ENCODE measurements at regions not wholly inside any gene's neighbourhood (a gene's known extent, or its start where the extent isn't known, plus 50 kb on each side); places are given as distances from the start of the nearest gene placed in this dataset.
"Not testable (repeated sequence)": the region's sequence is repeated elsewhere in the genome, so short reads cannot be mapped to it uniquely, and the experiment has no call there.

GRCh38 chr3:70716832-70717231 is 404.4 kb upstream of the MDFIC2 start:
- in situ Hi-C loops (cut with HindIII; ENCODE audit: low pct_unique_long_range_greater_than_20kb, low sequenced_read_pairs), result no loop called here
- DNase-seq (ENCODE audit: low read depth), result no peak

GRCh38 chr3:70712449-70713082 is 400.1 kb upstream of the MDFIC2 start:
- DNase-seq (ENCODE audit: low read depth), result no peak
- in situ Hi-C loops (cut with HindIII; ENCODE audit: low pct_unique_long_range_greater_than_20kb, low sequenced_read_pairs), result no loop called here

GRCh38 chr3:70703305-70704102 is 391.1 kb upstream of the MDFIC2 start:
- no peak for DNase-seq (ENCODE audit: low read depth)
- in situ Hi-C loops (cut with HindIII; ENCODE audit: low pct_unique_long_range_greater_than_20kb, low sequenced_read_pairs), result no loop called here

GRCh38 chr3:70702132-70702531 is 389.7 kb upstream of the MDFIC2 start:
- no peak for DNase-seq (ENCODE audit: low read depth)
- in situ Hi-C loops (cut with HindIII; ENCODE audit: low pct_unique_long_range_greater_than_20kb, low sequenced_read_pairs), result no loop called here

- in situ Hi-C loops (cut with HindIII; ENCODE audit: low pct_unique_long_range_greater_than_20kb, low sequenced_read_pairs), result no loop called here
Observed at GRCh38 chr3:70684701-70685100, 372.3 kb upstream of the MDFIC2 start.

GRCh38 chr3:70675810-70676209 is 363.4 kb upstream of the MDFIC2 start:
- in situ Hi-C loops (cut with HindIII; ENCODE audit: low pct_unique_long_range_greater_than_20kb, low sequenced_read_pairs); DNase-seq (ENCODE audit: low read depth): not testable (repeated sequence)

More at GRCh38 chr3:70684701-70685100, 372.3 kb upstream of the MDFIC2 start:
- DNase-seq (ENCODE audit: low read depth), result no peak

- no peak for DNase-seq (ENCODE audit: low read depth)
- in situ Hi-C loops (cut with HindIII; ENCODE audit: low pct_unique_long_range_greater_than_20kb, low sequenced_read_pairs), result no loop called here
Observed at GRCh38 chr3:70658513-70659310, 346.3 kb upstream of the MDFIC2 start.

- no peak for DNase-seq (ENCODE audit: low read depth)
- in situ Hi-C loops (cut with HindIII; ENCODE audit: low pct_unique_long_range_greater_than_20kb, low sequenced_read_pairs), result no loop called here
Observed at GRCh38 chr3:70657454-70657853, 345.0 kb upstream of the MDFIC2 start.

- no peak for DNase-seq (ENCODE audit: low read depth)
- in situ Hi-C loops (cut with HindIII; ENCODE audit: low pct_unique_long_range_greater_than_20kb, low sequenced_read_pairs), result no loop called here
Observed at GRCh38 chr3:70647823-70648222, 335.4 kb upstream of the MDFIC2 start.

- no peak for DNase-seq (ENCODE audit: low read depth)
- in situ Hi-C loops (cut with HindIII; ENCODE audit: low pct_unique_long_range_greater_than_20kb, low sequenced_read_pairs), result no loop called here
Observed at GRCh38 chr3:70647094-70647493, 334.7 kb upstream of the MDFIC2 start.

- no peak for DNase-seq (ENCODE audit: low read depth)
- in situ Hi-C loops (cut with HindIII; ENCODE audit: low pct_unique_long_range_greater_than_20kb, low sequenced_read_pairs), result no loop called here
Observed at GRCh38 chr3:70646635-70647034, 334.2 kb upstream of the MDFIC2 start.

- in situ Hi-C loops (cut with HindIII; ENCODE audit: low pct_unique_long_range_greater_than_20kb, low sequenced_read_pairs), result no loop called here
Observed at GRCh38 chr3:70640481-70640880, 328.0 kb upstream of the MDFIC2 start.

GRCh38 chr3:70635301-70635700 is 322.9 kb upstream of the MDFIC2 start:
- in situ Hi-C loops (cut with HindIII; ENCODE audit: low pct_unique_long_range_greater_than_20kb, low sequenced_read_pairs), result no loop called here
- no peak for DNase-seq (ENCODE audit: low read depth)

More at GRCh38 chr3:70640481-70640880, 328.0 kb upstream of the MDFIC2 start:
- no peak for DNase-seq (ENCODE audit: low read depth)

- in situ Hi-C loops (cut with HindIII; ENCODE audit: low pct_unique_long_range_greater_than_20kb, low sequenced_read_pairs), result no loop called here
- no peak for DNase-seq (ENCODE audit: low read depth)
Observed at GRCh38 chr3:70631716-70632307, 319.4 kb upstream of the MDFIC2 start.

GRCh38 chr3:70621451-70621850 is 309.0 kb upstream of the MDFIC2 start:
- no peak for DNase-seq (ENCODE audit: low read depth)
- in situ Hi-C loops (cut with HindIII; ENCODE audit: low pct_unique_long_range_greater_than_20kb, low sequenced_read_pairs), result no loop called here

- in situ Hi-C loops (cut with HindIII; ENCODE audit: low pct_unique_long_range_greater_than_20kb, low sequenced_read_pairs), result no loop called here
- no peak for DNase-seq (ENCODE audit: low read depth)
Observed at GRCh38 chr3:70620956-70621355, 308.5 kb upstream of the MDFIC2 start.

GRCh38 chr3:70620367-70620766 is 307.9 kb upstream of the MDFIC2 start:
- DNase-seq (ENCODE audit: low read depth), result no peak
- in situ Hi-C loops (cut with HindIII; ENCODE audit: low pct_unique_long_range_greater_than_20kb, low sequenced_read_pairs), result no loop called here

- in situ Hi-C loops (cut with HindIII; ENCODE audit: low pct_unique_long_range_greater_than_20kb, low sequenced_read_pairs), result no loop called here
- DNase-seq (ENCODE audit: low read depth), result no peak
Observed at GRCh38 chr3:70618151-70618550, 305.7 kb upstream of the MDFIC2 start.

GRCh38 chr3:70617349-70617748 is 304.9 kb upstream of the MDFIC2 start:
- in situ Hi-C loops (cut with HindIII; ENCODE audit: low pct_unique_long_range_greater_than_20kb, low sequenced_read_pairs); DNase-seq (ENCODE audit: low read depth): not testable (repeated sequence)

Data from Caki2 (cell line).